A673 (cell line): ENCODE measurements at regions not wholly inside any gene's neighbourhood (a gene's known extent, or its start where the extent isn't known, plus 50 kb on each side); places are given as distances from the start of the nearest gene placed in this dataset.

Source experiments
- EZH2 ChIP-seq: fragments of 200-600 bp; sonication (generic); IDR thresholded peaks from 2 replicates; pipeline ENCODE4 v1.6.1; 2017; ENCODE audit warnings: borderline replicate concordance, low read depth, mild to moderate bottlenecking, mixed read lengths, antibody characterized with exemption, low read length; ENCODE audit not compliant: poor library complexity, severe bottlenecking
- TF ChIP-seq, protein P1 (sequence below): fragments of 300-800, 200-600 bp; sonication (generic); conservative IDR thresholded peaks from 2 replicates; pipeline ENCODE4 v1.5.1; 2017; ENCODE audit warnings: low read depth, mild to moderate bottlenecking, antibody characterized with exemption, low read length, moderate library complexity, mixed read lengths

DNA sequence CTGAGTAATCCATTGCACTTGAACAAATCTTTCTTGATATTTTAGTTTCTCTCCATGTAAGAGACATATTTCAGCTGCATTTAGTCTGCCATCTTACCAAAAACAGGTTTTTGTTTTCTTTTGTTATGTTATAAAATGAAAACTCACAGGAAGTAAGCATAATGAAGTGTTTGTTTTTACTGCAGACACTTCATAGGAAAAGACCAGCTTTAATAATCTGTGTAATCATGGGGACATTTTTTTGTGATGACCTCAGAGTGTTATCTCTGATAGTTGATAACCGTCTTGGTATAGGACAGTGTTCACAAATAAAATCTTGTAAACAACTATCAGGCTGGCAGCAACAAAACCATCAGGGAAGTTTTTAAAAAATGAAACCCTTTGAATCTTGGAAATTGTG, 266.2 kb upstream of the OR4E1 start:
- TF ChIP-seq, protein P1, sequence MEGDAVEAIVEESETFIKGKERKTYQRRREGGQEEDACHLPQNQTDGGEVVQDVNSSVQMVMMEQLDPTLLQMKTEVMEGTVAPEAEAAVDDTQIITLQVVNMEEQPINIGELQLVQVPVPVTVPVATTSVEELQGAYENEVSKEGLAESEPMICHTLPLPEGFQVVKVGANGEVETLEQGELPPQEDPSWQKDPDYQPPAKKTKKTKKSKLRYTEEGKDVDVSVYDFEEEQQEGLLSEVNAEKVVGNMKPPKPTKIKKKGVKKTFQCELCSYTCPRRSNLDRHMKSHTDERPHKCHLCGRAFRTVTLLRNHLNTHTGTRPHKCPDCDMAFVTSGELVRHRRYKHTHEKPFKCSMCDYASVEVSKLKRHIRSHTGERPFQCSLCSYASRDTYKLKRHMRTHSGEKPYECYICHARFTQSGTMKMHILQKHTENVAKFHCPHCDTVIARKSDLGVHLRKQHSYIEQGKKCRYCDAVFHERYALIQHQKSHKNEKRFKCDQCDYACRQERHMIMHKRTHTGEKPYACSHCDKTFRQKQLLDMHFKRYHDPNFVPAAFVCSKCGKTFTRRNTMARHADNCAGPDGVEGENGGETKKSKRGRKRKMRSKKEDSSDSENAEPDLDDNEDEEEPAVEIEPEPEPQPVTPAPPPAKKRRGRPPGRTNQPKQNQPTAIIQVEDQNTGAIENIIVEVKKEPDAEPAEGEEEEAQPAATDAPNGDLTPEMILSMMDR, result no peak
- TF ChIP-seq EZH2, result no peak
